Esophagus muscularis mucosa (tissue), 4 donors: ENCODE measurements at regions not wholly inside any gene's neighbourhood (a gene's known extent, or its start where the extent isn't known, plus 50 kb on each side); places are given as distances from the start of the nearest gene placed in this dataset.

Source experiments
- CTCF ChIP-seq, 3 experiments: fragments of 200-600 bp in 2 of 3; fragments of 450-650 bp in 1 of 3; sonication (generic) in 2 of 3; IDR thresholded peaks; one replicate each; pipeline ENCODE4 v1.5.1; 2017 to 2019; ENCODE audit warnings: antibody characterized with exemption in 3 of 3, mild to moderate bottlenecking in 2 of 3, moderate library complexity in 1 of 3
- EP300 ChIP-seq: sonication (generic); formaldehyde crosslinking; IDR thresholded peaks from one replicate; pipeline ENCODE4 v1.6.1; 2017; ENCODE audit warnings: antibody characterized with exemption
- POLR2A ChIP-seq: fragments of 450-650 bp; IDR thresholded peaks from one replicate; pipeline ENCODE4 v1.6.1; 2017; ENCODE audit warnings: antibody characterized with exemption, moderate library complexity, mild to moderate bottlenecking, low read depth

DNA sequence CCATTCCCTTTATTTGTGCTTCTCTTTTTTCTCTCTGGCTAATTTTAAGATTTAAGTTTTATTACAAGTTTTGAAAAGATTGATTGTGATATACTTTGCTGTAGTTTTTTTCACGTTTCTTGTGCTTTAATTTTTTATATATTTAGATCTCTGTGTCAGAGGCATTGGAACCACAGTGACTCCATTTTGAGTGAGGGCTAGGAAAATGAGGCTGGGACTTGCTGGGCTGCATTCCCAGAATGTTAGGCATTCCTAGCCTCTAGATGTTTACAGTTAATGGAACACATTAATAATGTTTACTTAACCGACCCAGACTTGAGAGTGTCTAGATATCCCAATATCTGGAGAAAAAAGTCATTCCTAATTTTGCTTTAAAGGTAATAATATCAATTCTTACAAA is 939.4 kb downstream of the BRINP3 start:
- TF ChIP-seq EP300 (no peak), POLR2A (no peak), CTCF (IDR thresholded peaks at IDR 0.05) (no peak)
